ENCODE measurements at regions not wholly inside any gene's neighbourhood (a gene's known extent, or its start where the extent isn't known, plus 50 kb on each side); places are given as distances from the start of the nearest gene placed in this dataset.

GRCh38 chr16:7270823-7271222, 61.8 kb upstream of the RBFOX1 start:
- TF ChIP-seq CTCF (conservative IDR thresholded peaks at IDR 0.05; ENCODE audit: low read depth, low read length): no peak
- TF ChIP-seq EZH2phosphoT487 (IDR thresholded peaks at IDR 0.05; ENCODE audit: borderline replicate concordance, low read length): no peak
- no peak for TF ChIP-seq EZH2 (IDR thresholded peaks at IDR 0.05; ENCODE audit: low read length, unreplicated experiment)
